D721Med (cell line): ENCODE measurements at regions not wholly inside any gene's neighbourhood (a gene's known extent, or its start where the extent isn't known, plus 50 kb on each side); places are given as distances from the start of the nearest gene placed in this dataset.

Experiments
- DNase-seq: peaks from one replicate; pipeline ENCODE4 v3.0.0; 2011; ENCODE audit warnings: low spot score; ENCODE audit not compliant: insufficient read length
- FAIRE-seq: peaks from 2 replicates; lab custom pipeline; 2011; peaks lifted over from hg19 to GRCh38; lab: Jason Lieb, UNC
- TF ChIP-seq, protein P1 (sequence below): IDR thresholded peaks from 2 replicates; pipeline ENCODE4 v1.5.1; 2012; ENCODE audit warnings: mild to moderate bottlenecking, control low read depth; ENCODE audit not compliant: insufficient read depth; ENCODE audit errors: missing control alignments

- TF ChIP-seq, protein P1, sequence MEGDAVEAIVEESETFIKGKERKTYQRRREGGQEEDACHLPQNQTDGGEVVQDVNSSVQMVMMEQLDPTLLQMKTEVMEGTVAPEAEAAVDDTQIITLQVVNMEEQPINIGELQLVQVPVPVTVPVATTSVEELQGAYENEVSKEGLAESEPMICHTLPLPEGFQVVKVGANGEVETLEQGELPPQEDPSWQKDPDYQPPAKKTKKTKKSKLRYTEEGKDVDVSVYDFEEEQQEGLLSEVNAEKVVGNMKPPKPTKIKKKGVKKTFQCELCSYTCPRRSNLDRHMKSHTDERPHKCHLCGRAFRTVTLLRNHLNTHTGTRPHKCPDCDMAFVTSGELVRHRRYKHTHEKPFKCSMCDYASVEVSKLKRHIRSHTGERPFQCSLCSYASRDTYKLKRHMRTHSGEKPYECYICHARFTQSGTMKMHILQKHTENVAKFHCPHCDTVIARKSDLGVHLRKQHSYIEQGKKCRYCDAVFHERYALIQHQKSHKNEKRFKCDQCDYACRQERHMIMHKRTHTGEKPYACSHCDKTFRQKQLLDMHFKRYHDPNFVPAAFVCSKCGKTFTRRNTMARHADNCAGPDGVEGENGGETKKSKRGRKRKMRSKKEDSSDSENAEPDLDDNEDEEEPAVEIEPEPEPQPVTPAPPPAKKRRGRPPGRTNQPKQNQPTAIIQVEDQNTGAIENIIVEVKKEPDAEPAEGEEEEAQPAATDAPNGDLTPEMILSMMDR = no peak
- DNase-seq (no peak), FAIRE-seq (no peak)
These were observed 222.3 kb upstream of the BOD1L1 start for GRCh38 chr4:13849778-13850177.

- FAIRE-seq (no peak), DNase-seq (no peak)
- TF ChIP-seq, protein P1 = no peak
These were observed 223.8 kb upstream of the BOD1L1 start for GRCh38 chr4:13851085-13851940.

DNA sequence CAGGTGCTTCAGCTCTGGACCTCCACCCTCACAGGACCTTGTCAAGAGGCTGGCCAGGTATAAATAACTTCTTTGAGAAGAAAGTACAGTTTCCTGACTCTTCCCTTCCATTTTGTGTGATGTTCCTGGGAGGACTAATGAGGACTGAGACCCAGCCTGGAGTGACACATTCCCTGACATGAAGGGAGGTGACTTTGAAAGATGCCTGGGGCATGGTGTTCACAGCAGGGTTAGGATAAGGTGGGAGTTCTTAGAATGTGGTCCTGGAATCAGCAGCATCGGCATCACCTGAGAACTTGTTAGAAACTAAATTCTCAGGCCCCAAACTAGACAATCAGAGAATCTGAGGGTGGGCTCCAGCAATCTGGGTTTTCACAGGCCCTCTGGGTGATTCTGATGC, 224.9 kb upstream of the BOD1L1 start:
- FAIRE-seq (no peak), DNase-seq (no peak)
- TF ChIP-seq, protein P1 = no peak

DNA sequence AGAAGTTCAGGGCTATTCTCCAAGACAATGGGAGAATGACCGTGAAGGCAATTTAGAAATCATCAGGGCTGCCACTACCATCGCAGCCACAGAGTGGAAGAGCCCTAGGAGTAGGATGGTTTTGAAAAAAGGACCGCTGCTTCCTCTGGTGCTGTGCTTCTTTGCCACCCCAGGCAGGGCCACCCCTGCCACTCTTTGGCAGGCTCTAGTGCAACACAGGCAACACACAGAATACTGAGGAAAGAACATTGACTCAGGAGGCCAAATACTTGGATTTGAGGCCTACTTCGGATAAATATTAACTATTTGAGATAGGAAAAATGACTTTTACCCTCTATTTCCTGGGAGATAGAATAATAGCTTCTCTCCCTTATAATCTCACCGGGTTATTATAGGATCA, 228.9 kb upstream of the BOD1L1 start:
- FAIRE-seq = no peak
- TF ChIP-seq, protein P1 = no peak
- DNase-seq = no peak

DNA sequence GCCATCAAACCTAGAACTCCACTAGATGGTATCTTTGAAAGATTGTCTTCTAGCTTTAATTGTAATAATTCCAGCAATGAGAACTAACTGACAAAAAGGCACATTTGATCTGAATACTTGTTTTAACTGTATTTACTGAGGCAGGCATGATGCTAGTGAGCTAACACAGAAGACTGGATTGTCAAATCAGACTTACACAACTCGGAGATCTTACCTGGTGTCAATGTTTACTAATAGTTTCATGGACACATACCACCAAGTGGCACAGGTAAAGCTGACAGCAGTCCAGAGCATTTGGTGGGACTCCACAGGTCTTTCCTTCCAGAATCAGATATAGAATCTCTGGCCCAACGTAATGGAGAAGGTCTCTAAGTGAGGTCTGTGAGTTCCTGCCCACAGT, 229.9 kb upstream of the BOD1L1 start:
- DNase-seq = no peak
- FAIRE-seq = no peak
- TF ChIP-seq, protein P1 = no peak

DNA sequence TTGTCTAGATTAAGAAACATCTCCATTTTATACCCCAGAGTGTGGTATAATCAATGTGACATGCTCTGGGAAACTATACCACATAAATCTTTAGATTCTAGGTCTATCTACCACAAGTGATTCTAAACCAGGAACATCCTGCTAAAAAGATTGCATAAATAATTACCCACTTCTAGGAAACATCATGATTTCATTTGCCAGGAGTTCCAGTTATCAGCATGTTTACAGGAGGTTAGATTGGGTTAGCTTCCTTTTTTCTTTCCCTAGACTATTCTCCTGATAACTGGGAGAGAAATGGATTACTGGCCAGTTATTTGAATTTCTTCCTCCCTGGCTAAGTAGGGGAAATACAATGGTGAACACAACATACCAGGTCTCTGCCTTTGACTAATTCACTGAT, 230.3 kb upstream of the BOD1L1 start:
- FAIRE-seq (no peak), DNase-seq (no peak)
- TF ChIP-seq, protein P1 = no peak

DNA sequence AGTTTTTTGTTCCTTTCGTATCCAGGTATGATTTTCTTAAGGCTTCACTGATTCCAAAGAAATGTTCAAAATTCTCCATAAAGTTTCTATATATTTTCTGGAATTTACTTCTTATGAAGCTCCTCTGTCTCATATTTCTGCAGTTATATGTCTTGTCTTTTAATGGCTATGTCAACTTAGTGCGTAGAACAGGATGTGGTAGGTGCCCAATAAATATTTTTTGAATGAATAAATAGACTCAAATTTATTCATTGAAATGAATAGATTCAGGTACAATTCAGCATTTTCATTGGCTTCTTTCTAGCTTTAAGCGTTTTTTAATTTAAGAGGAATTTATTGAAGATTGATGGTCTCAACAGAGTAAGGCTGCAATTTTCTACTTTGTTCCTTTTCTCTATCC, 231.9 kb upstream of the BOD1L1 start:
- TF ChIP-seq, protein P1 = no peak
- no peak for DNase-seq
- no peak for FAIRE-seq
